Hematopoietic multipotent progenitor cell treated with erythropoietin and hydrocortisone succinate and interleukin-3 and kit ligand, for 4 days (in vitro differentiated cells): ENCODE measurements at regions not wholly inside any gene's neighbourhood (a gene's known extent, or its start where the extent isn't known, plus 50 kb on each side); places are given as distances from the start of the nearest gene placed in this dataset.

Source experiments
- DNase-seq: peaks from one replicate; pipeline ENCODE4 v3.0.0-alpha.2; 2015

DNA sequence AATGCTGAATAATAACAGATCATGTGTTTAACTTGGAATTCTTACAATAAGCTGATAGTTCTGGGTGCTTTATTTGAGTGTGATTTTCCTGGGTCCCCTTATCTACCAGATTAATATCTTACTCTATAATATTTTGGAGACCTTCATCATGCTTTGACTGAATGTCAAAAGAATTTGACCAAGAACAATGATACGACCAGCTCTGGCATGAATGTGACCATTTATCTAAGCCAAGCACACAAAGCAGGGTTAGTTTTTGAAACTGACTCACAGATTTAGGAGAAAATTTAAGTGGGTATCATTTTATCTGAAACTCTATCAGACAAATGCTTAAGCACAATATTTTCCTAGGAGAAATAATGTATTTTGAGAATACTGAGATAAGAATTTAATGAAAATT, 677.0 kb downstream of the NYAP2 start:
- DNase-seq = no peak

DNA sequence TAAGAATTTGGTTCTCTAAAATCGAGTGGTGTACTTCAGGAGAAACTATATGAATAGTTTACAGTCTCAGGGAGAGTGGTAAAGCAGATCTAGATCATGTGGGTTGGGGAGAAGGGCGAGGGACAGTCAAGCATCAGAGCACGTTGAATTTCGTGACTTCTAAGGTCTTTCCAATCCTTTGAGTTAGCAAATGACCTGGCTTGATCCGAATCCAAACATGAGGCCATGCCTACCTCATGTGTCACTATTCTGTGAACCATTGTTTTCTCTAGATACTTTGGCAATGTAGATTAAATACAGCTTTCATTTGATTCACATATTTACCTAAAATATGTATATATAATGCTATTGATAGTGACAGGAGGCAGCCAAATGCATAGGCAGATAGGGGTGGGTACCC, 674.9 kb downstream of the NYAP2 start:
- no peak for DNase-seq

DNA sequence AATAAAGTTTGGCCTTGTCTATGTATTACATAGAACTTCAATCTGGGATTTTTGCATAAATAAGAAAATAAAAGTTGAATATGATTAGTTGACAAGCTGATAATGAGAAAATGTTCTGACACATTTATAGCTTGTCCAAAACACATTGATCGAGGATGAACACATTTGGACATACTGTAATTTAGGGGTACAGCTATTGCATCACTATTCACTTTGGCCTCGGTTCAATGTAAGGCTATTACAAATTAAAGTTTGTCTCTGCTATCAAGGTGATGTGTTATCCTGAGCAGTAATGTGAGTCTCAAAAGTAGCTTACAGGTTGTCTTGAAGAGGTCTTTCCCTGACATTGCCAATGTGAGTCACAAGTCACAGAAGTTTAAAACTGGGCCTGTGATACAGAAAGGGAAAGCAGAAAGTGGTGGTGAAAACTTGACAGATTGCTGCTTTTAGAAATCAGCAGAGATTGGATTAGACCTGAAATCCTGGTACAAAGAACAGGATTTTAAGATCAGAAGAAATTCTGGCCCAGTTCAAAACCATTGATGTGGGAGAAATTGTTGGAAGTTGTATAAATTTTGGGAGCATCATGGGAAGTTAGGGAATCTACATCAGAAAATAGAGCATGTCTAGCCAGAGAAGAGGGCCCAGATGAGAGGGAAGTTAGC, 674.1 kb downstream of the NYAP2 start:
- no peak for DNase-seq

DNA sequence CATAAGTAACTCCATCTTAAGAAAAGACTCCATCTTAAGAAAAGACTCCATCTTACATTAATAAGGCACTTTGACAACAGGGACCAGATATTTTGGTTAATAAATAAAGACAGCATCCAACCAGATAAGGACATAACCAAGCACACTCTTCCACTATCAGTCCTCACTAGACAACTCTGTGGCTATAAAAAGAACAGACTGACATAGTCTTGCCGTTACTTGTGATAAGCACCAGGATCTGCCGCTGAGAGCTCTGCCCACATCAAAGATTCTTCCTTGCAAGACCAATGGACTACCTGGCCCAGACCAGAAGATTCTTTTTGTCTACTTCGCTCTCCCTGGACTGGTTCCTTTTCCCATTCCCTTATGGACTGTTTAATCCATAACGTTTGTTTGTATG, 667.4 kb downstream of the NYAP2 start:
- peak; percentile 4 for DNase-seq

DNA sequence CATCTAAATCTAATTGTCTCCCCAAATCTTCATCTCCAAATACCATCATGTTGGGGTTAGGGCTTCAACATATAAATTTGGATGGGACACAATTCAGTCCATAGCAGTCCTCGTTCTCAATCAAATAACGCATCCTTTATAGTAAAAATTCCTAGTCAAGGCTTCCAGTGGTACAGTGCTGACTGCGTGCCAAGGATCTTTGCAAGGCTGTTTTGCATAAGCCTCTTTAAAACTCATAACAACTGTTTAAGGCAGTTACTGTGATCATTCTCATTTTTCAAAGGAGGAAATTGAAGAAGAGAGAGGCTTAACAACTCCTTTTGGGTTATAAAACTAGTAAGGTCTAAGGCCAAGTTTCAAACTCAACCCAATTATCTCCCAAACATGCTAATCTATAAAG, 666.9 kb downstream of the NYAP2 start:
- DNase-seq = no peak

DNA sequence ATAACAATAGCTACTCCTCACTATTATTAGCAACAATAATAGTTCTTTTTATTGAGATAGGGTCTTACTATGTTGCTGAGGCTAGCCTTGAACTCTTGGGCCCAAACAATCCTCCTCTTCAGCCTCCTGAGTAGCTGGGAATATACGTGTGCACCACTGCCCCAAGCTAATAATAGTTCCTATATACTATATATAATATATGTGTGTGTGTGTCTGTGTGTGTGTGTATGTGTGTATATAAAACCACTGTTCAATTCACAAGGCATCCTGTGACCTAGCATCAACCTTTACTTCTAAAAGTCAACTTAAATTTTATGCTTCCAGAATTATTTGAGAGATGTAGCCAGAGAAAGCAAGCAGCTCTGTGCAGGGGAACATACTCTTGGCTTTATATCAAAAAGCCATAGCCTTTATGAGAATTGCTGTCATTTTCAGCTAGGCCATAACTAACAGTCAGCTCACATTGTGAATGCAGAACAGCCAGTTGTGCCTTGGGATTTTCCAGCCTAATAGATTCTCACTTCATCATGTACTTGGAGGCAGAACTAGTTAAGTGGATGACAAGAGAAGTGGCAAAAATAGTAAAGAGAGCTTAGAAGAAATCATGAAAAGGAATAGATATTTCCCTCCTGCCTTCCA, 665.5 kb downstream of the NYAP2 start:
- no peak for DNase-seq

DNA sequence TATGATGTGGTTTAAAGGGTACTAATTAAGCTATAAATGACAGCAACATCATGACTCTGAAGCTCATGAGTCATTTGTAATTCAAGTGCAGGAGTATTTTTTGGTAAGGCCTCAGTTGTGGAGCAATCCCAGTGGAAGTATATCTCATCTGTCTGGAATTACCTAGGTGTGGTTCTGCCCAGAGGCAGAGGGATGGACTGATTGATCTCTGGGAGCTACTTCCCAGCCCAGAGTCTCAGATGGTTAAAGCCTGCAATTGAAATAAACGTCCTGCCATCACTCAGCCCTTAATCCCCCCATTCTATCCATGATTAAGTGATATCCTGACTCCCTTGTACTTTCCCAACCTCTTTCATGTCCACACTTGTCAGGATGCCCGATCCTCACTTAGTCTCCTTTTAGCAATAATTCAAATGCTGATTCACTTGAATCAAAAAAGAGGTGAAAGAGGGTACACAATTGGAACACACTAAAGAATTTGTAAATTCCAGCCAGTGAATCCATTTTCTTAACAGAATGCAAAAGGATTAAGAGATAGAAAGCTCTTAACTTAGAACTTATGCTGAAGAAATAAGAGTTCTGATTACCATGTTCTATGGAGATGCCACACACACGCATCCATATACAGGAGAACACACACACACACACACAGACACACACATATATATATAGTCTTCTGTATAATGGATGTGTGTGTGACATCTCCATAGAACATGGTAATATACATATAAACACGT, 664.4 kb downstream of the NYAP2 start:
- DNase-seq = no peak

DNA sequence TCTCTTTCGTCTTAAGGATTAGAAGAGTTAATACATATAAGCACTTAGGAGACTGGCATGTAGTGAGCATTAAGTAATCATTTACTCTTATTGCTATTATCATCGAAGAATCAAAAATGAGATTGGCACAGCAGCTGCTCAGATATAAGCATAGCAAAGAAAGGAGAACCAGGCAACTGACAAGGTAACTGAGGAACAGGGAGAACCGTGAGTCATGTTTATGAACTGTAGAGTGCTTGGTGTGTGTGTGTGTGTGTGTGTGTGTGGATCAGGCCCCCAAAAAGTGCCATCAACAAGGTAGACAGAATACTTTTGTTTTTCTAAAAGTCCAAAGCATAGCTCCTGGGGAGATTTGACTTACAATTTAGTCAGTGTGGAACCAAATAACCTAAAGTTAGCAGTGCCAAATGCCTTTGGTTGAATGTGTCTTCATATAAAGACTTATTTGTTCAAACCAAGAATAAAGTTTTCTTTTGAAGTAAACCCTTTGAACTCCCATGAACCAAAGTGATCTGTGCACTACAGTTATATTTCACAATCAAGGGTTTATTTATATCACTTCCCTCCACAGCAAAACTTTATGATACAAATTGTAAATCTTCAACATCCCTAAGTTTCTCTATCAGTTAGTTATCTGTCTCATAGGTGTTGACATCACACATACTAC, 660.6 kb downstream of the NYAP2 start:
- DNase-seq = no peak

DNA sequence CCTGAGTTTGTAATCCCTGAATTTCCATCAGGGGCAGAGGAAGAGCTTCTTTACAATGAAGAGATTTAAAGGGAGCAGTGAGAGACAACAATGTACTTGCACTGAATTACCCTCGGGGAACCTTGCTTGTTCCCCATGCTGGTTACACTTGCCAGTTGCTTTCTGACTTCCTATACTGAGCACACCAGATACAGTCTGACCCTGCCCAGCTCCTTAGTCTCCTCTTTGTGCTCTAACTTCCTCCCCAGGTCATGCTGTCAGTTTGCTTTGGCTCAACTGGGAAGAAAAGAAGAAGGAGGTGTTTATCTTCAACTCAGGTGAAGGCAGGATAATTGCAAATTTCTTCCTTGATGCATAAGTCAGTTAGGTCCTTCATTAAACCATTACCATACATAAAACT, 658.4 kb downstream of the NYAP2 start:
- DNase-seq = peak; percentile 15

DNA sequence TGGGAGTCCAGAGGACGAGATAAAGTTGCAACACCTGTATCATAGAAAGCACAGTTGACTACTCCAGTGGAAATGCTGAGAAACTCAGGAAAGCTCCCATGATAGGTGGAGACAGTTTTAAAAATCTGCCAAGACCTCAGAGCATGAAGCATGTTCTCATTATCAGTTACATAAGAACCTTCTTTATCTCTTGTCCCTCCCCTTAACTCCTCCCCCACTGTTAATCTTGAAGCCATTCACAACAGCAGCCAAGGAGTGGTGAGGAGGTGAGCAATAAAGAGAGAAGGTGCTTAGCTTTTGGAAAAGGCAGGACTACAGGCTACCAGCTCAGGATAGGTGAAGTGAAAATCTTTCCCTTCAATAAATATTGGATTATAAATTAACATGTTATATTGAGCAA, 657.9 kb downstream of the NYAP2 start:
- no peak for DNase-seq

DNA sequence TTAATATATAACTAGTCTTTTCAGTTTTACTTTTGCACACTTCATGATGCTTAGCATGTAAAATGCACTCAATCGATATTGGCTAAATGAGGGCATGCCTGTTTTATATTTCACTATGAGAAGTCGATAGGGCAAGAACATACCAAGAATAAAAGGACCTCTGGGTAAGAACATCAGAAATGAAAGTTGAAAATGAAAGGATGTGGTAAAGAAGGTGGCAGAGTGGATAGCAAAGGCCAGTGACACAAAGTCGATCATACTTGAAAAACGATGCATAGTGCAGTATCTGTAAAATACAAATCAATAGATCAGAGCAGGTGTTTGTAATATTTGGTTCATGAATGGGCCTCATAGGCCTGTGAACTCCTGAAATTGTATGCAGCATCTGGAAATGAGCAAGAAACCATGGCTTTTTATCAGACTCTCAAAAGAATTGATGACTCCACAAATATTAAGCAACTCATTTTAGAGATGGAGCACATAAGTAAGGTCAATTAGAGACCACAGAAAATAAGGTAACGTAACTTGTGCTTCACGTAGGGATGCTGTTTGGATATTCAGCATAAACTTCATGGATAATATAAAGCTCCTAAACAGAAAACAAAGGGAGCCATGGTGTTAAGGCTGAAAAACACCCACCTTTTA, 653.4 kb downstream of the NYAP2 start:
- no peak for DNase-seq

DNA sequence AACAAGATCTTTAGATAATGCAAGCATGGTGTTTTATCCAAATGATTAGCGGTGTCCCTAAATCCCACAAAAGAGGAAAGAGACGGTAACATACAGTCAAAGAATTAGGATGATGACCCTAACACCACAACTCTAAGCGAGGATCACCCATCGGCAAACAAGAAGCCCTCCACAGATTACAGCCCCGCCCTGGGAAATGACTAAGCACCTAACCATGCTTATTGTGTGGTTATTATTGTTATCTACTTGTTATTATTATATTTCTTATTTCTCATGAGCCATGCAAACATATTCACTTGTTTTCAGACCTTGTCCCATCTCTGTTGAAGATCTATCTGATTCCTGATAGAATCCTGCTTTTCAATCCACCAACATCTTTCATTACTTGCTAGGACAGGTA, 651.3 kb downstream of the NYAP2 start:
- DNase-seq = no peak

DNA sequence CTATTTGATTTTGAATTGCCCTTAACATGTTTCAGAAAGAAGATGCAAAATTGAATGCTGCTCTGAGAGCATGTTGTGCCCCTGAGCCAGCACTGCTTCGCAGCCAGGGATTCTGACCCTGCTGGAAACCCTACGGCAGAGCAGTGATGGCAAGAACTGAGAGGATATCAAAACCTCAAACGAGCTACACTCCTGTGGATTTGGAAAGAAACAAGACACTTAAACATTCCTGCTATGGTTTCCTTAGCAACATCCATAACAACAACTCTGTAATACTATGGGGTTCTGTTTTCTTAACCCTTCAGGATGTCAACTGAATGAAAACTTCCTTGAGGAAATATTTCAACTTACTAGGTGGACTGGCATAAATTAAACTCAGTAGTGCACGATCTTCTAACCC, 649.1 kb downstream of the NYAP2 start:
- DNase-seq = no peak

DNA sequence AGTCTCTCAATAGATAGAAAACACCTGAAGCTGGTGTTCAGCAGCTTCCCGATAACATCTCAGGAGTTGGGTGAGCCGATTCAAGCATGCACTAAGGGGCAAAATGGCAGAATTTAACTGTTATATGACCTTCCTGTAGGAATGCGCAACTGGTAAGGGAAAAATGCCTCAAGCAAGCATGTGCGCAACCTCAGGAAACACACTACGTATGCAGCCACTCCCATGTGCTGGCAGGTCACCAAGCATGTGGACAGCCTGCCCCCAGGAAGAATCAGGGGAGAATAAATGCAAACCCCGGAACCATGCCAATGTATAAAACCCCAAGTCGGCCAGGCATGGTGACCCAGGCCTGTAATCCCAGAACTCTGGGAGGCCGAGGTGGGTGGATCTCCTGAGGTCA, 645.6 kb downstream of the NYAP2 start:
- DNase-seq = no peak

DNA sequence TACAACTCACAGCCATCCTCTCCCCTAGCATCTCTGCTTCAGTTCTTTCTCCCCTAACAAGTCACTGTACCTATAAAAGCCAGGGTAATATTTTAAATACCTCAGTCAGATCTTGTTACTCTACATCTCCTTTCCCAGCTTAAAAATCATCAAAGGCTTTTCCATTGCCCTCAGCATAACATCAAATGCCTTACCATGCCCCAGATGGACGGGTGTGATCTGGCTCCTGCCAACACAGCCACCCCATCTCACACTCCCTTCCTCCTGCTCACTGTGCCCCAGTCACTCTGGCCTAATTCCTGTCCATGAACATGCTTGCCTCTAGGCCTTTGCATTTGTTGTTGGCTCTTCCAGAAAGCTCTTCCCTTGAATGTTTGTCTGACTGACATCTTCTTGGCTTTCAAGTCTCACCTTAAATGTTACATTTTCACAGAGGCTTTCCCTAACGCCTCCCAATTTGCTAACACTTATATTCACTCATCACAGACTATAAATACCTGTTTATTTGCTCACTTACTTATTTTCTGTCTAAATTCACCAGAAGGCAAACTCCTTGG, 640.9 kb downstream of the NYAP2 start:
- DNase-seq = no peak

DNA sequence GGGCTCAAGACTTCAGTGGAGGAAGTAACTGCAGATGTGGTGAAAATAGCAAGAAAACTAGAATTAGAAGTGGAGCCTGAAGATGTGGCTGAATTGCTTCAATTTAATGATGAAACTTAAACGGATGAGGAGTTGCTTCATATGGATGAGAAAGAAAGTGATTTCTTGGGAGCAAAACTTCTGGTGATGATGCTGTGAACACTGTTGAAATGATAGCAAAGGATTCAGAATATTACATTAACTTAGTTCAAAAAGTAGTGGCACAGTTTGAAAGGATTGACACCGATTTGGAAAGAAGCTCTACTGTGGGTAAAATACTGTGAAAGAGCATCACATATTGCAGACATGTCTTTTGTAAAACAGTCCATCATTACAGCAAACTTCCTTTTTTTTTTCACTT, 638.0 kb downstream of the NYAP2 start:
- DNase-seq = no peak

DNA sequence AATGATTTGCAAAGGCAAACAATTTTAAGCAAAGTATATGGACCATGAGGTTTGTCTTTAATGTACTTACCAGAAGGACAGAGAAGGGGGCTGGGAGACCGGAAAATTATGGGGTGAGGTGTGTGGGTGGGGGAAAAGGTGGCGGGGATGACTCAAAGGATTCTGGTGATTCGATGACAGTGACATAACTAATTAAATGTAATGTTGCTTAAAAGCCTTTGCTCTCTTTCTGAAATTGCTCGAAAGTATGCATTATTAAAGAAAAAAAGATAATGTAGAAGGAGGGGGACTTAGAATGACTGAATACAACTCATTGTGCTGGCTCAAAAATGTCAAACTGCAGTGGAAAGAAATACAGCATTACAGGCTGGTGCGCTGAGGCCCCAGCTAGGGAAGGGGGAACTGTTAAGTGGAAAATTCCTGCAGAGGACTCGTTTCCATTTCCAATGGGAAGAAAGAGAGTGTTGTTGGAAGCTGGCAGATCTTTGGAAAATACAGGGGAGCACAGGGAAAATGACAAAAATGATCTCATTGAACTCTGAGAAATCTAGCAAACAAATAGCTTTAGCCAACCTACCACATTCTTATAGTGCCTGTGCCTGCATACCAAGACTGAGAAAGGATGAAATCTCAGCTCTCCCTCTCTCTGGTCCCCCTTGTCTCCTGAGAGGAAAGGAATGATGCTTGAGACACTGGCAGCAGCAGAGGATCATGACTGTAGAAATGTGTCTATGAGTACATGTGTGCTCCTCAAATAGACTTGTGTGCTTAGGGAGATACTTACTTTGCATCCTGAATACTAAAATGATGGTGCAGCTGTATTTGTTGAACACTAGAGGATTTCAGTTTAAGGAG, 632.4 kb downstream of the NYAP2 start:
- DNase-seq = no peak

DNA sequence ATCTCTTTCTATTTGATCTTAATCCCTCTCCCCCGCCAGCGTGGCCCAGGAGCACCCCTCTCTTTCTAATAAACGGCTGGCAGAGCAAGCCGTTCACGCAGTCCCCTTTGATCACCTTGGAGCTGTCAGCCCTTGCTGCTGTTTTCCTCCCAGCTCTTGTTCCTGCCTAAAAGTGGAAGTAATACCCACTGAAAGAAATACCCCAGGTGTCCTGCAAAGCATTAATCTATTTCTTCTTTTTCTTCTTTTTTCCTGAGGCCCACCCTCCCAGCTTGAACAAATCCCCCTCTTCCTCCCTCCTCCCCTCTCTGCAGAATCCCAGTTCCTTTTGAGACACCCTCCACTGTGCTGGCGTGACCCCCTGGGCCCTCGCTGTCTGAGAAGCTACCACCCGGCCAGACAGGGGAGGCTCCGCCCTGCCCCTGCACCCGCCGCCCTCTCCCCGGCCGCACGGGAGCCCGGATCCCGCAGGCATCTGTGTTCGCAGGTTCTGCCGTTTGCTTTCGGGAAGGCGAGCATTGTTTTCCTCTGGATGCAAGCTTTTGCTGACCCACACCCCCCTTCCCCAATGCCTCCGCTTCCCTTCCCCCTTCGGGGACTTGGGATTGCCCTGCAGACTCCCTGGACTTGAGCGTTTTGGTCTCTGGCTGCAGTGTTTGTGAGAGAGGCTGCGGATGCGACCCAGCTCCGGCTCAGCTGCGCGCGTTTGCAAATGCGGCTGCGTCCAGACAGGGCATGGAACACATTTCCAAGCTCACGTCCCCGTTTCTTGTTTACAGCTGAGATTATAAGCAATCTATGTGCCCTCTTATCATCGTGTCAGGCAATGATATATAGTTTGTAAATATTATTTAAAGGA, 631.5 kb downstream of the NYAP2 start:
- peak; percentile 53 for DNase-seq

DNA sequence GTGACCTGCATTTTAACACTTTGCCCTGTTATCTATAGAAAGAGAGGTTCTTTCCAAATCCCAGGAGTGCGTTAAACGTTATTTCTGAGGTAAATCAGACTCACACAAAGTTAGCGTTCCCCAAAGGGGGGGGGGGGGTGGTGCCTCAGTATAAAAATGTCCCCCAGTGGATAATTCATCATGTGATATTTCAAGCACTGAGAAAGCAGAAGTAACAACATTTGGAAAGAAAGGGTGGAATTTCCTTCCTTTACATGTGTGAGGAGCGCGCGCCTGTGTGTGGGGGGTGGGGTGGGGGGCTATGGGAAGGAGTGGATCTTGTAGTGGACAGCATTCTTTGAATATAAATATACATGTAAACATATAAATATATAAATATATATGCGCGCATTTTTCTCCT, 630.9 kb downstream of the NYAP2 start:
- DNase-seq = peak; percentile 51

DNA sequence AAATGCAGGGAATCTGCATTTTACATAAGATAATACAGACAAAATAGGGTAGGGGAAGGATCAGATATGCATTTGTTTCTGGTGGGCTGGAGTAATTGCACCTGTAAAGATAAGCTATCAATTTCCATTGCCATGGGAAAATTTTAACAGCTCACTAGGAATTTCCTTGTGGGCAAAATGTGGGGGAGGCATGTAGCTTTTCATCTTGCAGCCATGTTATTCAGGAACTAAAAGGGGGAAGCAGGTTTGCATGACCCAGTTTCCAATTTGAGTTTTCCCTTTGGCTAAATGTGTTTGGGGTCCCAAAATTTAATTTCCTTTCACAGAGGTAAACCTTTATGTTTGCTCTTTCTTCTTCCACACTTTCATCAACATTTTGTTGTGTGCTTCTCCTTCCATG, 624.4 kb downstream of the NYAP2 start:
- no peak for DNase-seq

DNA sequence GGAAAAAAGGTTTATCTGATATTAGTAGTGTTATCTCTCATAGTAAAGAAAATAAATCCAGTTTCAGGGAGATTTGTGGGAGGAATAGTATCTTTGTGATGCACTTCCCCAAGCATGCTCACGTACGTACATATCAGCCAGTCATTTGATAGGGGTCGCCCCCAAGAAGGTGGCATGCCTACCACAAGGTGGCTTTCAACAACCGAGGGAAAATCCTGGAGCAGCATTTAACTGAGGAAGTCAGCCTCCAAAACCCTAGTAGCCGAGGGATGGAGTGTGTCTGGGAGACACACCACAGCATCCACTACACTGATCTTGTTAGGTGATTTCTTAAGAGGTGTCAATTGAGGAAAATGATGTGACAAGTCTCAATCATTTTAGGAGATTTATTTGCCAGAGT, 623.9 kb downstream of the NYAP2 start:
- DNase-seq = no peak
